HG02623 (cell line): ENCODE measurements at regions not wholly inside any gene's neighbourhood (a gene's known extent, or its start where the extent isn't known, plus 50 kb on each side); places are given as distances from the start of the nearest gene placed in this dataset.

Experiments
- ATAC-seq: cut with Tn5 transposase; IDR thresholded peaks from one replicate; pipeline ENCODE4 v1.9.1; 2021; ENCODE audit warnings: moderate library complexity; ENCODE audit not compliant: unreplicated experiment

DNA sequence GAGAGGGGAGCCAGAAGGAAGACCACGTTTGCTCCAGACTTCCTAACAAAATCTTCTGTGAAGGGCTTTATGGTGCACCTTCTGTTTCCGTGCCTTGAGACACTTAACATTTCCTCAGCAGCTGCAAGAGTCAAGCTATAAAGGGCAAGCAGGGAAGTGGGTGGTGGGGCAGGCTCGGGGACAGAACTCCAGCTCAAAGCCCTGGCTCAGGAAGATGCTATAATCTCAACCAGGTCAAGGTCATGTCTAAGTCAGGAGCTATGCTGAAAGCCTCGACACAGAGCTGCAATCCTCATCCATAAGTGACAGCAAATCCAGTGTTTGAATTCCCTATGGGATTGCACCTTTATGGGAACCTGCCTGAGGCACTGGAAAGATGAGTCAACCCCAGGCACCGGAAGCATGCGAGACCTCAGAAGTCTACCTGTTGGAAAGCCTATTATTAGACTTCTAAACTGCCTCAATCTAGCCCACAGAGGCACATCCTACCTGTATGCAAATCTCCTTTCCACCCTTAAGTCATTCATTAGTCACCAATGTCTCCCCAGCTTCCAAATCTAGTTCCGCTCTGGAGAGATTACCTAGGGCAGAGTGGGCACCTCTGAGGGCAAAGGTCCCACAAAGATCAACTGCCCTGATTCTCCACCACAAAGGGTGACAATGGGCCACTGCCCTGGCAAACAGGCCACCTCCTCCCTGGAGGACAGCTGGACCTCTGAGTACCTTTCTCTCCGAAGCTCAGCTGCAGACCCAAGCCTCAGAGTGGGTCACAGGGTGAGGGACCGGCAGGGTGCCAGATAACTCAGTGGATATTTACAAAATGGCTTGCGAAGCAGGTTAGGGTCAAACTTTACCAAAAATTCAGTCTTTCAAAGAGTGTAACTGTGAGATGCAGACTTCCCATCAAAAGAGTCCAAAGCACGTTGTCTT lies 287.0 kb downstream of the CDC5L start:
- no peak for ATAC-seq

DNA sequence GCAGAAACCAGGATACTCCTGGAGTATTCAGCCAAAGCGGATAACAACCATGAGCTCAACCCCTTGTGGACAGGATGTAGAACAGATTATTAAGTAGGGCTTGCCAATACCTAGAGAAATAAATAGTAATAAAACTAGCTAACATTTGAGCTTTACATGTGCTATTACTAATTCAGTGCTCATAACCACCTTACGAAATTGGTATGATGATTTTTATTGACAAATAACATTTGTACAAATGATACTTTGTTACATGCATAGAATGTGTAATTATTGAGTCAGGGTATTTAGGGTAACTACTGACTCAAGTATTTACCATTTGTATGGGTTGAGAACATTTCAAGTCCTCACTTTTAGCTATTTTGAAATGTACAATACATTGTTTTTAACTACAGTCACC lies 287.9 kb downstream of the CDC5L start:
- no peak for ATAC-seq

DNA sequence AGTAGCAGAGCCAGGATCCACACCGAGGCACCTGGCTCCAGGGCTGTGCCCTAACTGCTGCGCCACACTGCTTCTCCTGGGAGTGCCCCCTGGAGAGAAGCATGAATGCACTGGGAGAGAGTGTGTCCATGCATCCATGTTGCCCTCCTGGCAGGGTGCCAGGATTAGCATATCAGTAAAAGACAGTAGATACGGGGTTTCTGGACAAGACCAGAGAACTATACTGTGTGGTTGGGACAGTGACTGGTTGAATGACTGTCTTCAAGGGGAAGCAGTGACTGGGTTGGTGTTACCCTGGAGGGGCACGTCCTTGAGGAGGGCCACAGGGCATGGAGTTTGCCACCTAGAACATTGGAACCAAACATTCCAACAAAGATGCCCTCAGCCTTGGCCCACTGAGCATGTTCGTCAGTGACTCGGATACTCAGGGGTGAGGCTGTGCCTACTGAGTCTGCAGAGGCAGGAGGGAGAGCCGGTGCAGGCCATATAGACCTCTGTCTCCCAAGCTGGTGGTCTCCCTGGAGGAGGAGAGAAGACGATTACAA lies 288.8 kb downstream of the CDC5L start:
- ATAC-seq = no peak

DNA sequence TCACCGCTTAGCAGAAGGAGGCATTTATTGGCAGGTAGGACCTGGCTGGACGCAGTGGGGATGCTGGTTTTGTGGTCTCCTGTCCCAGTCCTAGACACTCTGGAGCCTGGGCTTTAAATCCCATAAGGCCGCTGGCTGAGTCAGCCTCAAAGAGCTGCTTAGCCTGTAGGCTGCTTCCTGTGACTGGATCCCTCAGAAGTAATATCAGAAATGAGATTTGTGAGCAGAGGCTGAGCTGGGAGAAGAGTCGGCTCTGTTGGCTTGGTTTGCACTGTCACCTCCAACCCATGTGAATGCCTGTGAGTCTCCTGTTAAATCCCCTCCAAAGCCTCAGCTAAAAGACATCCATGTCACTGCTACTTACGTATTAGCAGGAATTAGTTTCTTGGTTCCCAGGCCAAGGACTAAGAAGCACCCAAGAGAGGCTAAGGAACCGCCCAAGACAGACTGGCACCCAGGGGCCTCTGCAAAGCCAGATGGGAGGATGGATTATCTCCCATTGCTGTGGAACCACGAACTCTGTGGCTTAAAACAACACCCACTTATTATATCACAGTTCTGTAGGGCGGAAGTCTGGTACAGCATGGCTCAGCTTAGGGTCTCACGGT lies 289.4 kb downstream of the CDC5L start:
- no peak for ATAC-seq

DNA sequence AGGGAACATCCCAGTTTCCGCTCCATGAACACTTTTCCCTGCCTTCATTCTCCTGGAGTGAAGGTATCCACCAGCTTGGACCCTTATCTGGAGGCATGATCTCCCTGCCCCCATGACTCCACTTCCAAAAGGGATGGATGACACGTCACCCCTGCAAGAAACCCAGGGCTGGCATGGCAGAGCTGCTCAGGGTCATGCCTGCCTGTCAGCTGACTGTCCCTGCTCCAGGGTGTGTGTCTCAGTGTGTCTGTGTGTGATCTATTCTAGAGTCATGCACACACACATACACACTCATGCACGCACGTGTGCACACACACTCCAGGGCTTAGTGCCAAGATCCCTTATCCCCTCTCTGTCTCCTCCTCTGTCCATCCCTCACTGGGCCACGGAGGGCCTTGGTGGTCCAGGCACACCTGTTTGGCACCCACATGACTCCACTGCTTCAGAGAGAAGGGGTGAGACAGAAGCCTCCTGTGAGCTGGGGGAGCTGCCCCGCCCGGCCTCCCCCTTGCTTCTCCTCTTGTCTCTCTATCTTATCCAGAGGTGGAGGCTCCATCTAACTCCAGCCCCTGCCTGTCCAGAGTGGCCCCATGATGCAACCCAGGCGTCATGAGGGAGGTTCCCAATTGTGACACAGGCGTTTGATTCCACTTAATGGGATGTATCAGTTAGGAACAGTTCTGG lies 290.9 kb downstream of the CDC5L start:
- no peak for ATAC-seq

DNA sequence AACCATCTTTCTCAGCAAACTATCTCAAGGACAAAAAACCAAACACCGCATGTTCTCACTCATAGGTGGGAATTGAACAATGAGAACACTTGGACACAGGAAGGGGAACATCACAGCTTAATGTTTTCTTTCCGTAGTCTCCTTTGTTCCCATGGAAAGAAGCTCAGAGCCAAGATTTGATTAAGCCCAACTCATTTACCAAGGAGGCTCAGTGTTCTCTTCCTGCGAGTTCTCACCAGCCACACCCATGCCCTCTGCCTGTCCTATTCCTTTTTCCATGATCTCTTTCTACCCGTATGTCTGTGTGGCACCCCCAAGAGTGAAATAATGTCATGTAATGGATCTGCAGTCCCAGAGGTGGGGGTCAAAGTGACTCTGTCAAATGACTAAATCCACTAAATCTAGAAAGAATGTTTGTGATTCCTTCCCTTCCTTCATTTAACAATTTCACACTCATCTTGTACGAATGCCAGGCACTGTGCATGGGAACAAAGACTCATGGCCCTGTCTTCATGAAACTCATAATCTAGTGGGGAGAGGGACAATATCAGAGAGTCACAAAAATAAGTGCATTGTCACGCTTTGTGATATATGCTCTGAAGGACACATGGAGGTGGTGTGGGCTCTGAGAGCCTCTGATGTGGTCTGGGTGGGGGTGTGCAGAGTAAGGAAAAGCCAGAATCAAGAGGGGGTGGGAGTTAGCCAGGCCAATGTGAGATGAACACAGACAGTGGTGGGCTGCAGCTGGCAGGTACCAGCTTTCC lies 292.1 kb downstream of the CDC5L start:
- no peak for ATAC-seq

DNA sequence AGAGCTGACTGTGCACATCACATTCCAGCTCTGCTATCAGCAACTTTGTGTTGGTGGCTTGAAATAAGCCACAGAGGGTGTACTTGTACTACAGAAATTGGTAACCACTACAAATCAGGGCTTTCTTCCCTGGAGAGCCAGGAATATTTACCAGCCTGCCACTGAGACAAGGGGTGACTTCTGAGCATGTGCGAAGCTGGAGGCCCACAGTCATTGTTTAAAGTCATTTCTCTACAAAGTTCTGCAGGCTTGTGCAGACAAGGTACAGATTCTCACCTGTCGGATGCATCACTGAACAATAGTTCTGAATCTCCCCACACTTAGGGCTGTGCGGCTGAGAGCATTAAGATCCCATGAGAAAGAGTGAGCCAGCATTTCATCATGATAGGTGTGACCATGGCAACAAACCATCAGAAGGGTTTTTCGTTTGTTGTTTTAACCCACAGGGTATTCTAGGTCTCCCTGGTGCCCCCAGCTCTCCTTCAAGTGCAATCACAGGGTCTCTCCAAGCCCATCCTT lies 292.8 kb downstream of the CDC5L start:
- ATAC-seq = no peak

DNA sequence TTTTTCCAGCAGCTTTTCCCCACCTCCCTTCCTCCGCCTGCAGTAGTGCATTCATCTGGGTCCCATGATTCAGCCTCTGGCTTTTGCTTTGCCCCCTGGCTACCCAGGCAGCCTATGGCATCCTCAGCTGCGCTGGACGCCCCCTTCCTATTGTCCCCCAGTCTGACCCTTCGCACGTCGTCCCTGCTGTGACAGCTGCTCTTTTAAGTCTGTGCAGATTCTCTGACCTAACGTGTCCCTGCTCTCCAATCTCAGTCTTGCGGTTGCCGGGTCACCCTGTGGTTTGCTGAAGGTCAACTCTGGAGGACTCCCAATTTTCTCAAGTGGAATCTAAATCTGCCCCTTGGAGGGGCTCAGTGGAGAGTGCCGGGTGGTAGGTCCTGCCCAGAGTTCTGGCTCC lies 294.3 kb downstream of the CDC5L start:
- ATAC-seq = no peak

DNA sequence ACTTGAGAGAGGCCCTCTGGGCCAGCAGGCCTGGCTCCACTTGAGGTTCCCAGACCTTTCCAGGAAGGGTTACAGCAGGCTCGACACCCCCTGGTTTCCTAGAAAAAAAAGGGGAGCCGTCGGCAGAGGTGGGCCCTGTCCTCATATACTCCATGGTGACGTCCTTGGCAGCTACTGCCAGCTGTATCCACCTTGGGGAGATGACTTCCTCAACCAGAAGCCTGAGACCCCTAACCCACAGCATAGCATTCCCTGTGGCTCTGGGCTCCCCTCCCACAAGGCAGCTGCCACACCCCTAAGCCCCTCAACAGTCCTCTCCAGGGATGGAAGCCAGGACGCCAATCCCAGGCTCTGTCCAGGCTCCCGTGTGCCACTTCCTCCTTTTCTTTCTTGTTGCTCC lies 294.8 kb downstream of the CDC5L start:
- no peak for ATAC-seq

DNA sequence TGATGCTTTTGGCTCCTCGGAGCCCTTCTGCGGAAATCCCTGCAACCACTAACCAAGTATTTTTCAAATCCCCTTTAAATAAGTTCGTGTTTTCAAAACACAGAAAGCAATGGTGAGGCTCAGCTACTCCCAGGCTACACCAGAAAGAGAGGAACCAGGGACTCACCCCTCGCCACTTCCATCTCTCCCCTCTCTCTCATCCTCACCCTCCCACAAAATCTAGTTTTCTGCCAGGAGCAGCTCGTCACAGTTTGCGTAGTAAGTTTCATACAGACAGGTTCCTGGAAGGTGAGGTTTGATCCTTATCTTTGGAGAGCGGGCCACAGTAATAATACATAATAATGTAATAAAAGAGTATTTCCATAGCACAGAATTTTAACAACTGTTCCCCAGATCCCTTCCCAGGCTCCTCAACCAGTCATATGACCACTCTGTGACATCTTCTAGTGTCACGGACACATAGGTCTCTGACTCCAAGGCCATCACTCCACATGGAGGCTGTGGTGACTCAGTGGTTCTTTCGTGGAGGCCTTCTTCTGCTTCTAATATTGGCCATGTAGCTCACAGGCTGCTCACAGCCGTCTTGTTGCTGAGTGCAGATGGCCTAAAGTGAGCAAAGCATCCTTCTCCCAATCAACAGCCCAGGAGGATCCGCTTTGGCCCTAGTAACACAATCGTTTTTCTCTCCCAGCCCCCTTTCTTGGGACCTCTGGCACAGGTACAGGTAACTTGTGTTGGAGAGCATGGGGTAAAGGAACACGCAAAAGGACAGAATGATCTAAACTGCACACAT lies 295.7 kb downstream of the CDC5L start:
- no peak for ATAC-seq

DNA sequence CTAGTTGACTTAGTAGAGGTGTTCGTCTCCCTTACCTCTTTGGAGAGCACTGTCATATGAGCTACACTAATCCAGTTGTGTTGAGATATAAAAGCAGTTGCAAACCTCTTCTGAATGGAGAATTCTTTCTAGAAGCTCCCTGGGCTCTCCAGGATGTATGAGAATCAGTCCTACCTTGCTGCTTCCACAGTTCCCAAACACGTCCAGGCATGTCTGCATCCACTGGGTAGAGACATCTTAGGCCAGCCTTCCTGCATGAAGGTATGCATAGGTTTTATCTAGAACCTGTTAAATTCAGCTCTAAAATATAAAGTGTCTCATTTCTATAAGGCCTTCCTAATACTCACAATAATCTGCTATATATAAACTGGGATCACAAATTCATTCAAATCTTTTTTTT lies 297.7 kb downstream of the CDC5L start:
- ATAC-seq = no peak

DNA sequence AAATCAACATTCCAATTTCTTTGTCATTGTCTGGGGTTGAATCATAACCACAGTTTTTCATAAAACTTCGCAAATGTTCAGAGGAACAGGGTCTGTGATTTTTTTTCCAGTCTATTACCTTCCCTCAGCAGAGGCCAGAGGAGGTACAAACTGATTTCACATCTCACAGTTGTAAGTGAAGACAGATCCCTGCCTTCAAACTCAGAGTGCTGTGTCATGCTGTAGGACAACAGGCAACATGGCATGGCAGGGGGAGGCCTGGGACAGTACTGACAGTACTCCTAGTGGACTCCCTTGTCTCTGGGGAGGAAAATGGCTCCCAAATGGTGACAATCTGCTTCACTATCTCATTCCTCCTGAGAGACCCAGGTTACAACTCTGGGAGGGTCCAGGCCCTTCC lies 308.6 kb downstream of the CDC5L start:
- ATAC-seq = no peak

DNA sequence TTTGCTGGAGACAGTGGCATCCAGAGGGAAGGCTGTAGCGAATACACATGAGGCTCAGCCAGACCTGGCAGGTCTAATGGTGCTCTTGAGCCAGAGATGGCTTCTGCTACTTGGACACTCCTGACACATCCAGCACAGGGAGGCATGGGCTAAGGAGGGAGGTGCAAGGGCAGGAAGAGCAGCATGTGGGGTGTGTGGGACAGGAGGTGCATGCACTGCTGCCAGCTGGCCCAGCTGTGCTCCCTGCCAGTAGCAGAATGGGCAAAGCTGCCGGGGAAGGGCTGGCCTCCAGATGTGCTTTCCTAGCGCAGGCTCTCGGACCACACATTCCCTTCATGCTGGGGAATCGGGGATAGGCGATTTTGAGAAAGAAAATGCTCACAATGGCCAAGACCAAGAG lies 309.2 kb downstream of the CDC5L start:
- ATAC-seq = no peak

DNA sequence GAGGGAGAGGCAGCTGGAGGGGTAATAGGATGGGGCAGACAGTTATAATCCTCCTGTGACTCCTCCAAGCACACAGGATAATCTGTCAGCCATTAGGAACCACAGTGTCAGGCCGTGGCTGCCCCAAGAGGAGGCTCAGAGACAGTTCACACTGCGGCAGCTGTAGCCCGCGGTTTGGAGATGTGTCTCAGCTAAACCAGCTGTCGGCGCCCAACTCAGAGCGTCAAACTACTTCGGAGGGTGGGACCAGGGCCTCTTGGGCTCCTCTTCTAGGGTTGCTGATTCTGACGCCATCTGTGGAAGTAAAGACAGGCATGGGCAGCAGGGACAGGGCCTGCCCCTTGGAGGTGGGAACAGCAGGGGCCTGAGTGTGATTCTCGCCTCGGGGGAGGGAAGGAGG lies 309.8 kb downstream of the CDC5L start:
- ATAC-seq = no peak

DNA sequence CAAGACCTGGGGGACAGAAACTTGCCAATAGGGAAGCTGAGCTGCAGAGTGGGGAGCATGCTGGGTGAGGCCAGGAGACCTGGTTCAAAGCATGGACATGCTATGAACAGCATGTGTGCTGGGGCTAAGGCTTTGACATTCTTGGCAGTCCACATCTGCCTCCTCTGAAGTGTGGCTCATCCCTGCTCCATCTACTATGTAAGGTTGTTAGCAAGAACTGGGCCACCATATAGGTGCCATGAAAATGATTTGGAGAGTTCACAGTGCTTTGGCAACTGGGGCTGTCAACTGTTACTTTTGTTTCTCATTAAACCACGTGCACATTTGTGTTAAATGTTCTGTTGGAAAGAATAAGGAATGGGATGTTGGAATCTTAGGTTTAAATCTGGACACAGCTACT lies 311.1 kb downstream of the CDC5L start:
- no peak for ATAC-seq

DNA sequence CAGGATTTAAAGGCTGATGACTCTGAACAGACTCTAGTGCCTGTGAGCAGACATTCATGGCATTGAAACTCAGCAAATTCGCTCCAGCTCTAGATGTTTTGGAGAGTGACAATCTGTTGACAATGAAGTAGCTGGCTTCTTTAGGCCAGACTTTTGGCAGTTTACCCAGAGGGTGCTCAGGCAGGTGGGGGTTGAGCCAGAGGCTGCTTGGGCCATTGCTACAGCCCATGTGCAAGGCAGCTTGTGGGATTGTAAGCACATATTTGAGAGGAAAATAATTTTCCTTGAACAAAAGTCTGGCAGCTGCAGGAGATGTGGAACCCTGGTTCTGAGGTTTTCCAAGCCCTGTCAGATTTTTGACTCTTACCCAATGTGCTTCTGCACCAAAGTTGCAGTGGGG lies 311.6 kb downstream of the CDC5L start:
- no peak for ATAC-seq

DNA sequence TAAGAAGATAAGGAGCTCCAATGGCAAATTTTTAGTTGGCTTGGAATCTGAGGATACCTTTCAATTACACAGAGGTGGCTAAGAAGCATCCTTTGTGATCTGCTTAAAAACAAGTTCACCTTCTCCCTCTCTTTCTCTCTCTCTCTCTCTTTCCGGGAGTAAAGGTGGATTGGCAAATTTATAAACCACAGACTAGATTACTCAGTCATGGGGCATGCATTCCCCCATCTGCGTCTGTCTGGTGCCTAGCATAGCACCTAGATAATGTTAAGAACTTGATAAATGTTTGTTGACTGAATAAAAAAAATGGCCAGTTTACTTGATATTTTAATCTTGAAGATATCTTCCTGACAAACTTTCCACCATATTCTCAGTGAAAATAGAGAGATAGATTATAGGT lies 312.3 kb downstream of the CDC5L start:
- ATAC-seq = no peak

DNA sequence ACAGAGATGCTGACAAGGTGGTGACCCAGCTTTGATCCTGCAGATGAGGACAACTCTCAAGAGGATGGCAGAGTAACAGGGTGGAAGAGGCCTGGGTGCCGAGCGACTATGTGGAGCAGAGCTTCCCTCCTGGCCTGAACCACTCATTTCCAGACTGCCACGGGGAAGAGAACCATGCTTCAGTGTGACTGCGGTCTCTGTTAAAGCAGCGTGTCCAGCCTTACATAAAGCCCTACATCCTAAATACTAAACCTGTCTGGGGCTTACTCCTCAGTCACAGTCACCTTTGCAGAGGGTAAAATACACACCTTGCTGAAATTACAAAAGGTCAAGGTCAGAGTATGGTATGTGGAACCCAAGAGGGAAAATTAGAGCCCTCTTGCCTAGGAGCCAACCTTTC lies 312.9 kb downstream of the CDC5L start:
- ATAC-seq = no peak

DNA sequence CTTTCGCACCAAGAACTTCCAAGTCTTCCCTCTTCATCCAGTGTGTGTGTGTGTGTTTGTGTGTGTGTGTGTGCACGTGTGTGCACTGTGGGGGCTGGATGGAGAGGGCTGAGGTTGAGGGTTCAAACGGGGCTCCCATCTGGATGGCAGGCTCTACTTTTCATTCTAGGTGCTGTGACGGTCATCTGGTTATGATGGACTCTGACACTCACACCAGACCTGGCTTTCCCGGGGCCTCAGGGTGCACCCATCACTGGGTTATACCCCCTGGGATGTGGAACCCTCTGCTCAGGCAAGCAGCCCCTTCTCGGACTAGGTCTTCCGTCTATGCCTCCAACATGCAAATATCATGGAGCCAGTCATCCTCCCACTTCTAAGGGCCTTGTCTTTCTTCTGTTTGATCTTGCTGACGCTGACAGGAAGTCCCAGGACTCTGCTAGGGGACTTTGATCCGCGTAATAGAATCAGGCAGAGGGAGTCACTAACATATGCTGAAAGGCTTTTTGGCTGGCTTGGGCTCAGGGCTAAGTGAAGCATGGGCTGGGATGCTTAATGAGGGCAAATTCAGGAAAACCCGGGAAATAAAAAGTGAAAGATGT lies 313.6 kb downstream of the CDC5L start:
- ATAC-seq = no peak
